ENCODE measurements at regions not wholly inside any gene's neighbourhood (a gene's known extent, or its start where the extent isn't known, plus 50 kb on each side); places are given as distances from the start of the nearest gene placed in this dataset.
"Not testable (repeated sequence)": the region's sequence is repeated elsewhere in the genome, so short reads cannot be mapped to it uniquely, and the experiment has no call there.

DNA sequence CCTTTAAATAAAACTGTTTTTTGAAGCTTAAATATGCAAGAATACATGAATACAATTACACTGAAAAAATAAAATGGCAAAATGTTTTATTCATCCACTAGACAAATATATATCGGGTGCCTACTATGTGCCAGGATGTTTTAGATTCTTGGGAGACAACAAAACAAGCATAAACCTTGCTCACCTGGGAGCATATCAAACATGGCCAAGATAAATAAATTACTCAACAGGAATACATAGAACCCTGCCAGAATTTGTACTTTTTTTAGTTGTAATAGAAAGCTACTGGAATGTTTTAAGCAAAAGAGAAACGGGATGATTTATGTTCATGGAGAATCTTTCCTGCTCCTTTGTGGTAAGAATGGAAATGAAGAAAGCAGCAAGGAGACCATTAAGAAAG lies 2358.5 kb upstream of the PCDH20 start:
- TF ChIP-seq, protein P1, sequence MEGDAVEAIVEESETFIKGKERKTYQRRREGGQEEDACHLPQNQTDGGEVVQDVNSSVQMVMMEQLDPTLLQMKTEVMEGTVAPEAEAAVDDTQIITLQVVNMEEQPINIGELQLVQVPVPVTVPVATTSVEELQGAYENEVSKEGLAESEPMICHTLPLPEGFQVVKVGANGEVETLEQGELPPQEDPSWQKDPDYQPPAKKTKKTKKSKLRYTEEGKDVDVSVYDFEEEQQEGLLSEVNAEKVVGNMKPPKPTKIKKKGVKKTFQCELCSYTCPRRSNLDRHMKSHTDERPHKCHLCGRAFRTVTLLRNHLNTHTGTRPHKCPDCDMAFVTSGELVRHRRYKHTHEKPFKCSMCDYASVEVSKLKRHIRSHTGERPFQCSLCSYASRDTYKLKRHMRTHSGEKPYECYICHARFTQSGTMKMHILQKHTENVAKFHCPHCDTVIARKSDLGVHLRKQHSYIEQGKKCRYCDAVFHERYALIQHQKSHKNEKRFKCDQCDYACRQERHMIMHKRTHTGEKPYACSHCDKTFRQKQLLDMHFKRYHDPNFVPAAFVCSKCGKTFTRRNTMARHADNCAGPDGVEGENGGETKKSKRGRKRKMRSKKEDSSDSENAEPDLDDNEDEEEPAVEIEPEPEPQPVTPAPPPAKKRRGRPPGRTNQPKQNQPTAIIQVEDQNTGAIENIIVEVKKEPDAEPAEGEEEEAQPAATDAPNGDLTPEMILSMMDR (conservative IDR thresholded peaks at IDR 0.05; ENCODE audit: low read depth, low read length) = no peak
- no peak for DNase-seq (ENCODE audit: low read depth)
- H3K4me3 ChIP-seq (ENCODE audit: low read depth, low read length) = no peak overlapping the region

DNA sequence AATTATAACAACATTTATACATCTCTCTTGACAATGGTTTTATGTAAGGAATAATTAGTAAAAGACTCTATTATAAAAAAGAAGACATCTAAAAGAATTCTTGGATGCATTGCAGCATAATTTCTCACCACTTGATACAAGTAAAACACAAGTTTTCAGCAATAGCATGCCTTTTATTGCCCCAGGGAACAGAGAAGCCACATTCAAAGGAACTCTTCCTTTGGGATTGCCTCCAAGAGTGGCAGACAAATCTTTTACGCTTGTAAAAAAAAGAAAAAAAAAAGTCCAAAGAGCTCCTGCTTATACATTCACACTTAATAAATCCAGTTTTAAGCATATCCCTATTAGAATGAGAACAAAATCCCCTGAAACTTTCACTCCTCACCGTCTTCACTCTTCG lies 2357.8 kb upstream of the PCDH20 start:
- DNase-seq (ENCODE audit: low read depth) = no peak
- TF ChIP-seq, protein P1 (conservative IDR thresholded peaks at IDR 0.05; ENCODE audit: low read depth, low read length) = no peak

DNA sequence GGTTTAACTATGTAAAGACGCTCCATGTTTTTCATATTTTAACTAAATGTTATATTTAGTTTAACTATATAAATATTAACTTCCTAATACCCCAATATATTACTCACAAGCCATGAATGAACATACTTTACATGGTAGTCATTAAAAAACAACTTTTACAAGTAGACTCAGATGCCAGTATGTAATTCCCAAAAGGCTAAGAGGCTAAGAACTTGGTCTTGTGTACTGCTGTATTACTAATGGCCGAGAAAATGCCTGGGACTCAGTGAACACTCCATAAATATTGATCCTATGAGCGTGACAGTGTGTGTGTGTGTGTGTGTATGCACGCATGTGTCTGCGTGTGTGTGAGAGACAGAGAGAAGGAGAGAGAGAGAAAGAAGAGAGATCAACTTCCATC lies 2342.0 kb upstream of the PCDH20 start:
- H3K4me3 ChIP-seq (ENCODE audit: low read depth, low read length); DNase-seq (ENCODE audit: low read depth): not testable (repeated sequence)

More for the DNA sequence above, 2357.8 kb upstream of the PCDH20 start:
- no peak overlapping the region for H3K4me3 ChIP-seq (ENCODE audit: low read depth, low read length)

DNA sequence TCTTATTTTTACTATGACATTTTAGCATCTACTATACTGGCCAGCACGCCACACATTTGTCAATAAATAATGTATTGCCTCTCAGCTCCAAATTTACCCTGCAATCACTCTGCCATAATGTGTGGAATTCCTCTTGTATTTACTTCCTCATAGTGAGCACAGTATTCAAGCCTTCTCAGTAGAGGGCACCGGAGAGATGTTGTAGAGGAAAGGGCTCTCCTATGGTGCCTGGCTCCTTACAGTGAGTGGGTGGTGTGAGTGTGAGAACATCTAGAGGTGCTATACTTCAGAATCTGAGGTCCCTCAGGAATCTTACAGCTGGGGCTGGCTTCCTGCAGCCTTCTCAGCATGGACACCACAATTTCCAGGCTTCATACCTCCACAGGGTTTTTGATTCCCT lies 2334.2 kb upstream of the PCDH20 start:
- H3K4me3 ChIP-seq (ENCODE audit: low read depth, low read length); DNase-seq (ENCODE audit: low read depth): not testable (repeated sequence)

DNA sequence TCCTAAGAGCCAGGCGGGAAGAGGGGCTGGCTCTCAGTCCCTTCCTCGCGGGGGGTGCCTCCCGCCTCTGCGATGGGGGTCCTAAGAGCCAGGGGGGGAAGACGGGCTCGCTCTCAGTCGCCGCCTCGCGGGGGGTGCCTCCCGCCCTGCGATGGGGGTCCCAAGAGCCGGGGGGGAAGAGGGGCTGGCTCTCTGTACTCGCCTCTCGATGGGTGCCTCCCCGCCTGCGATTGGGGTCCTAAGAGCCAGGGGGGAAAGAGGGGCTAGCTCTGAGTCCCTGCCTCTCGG lies 2326.1 kb upstream of the PCDH20 start:
- DNase-seq (ENCODE audit: low read depth); H3K4me3 ChIP-seq (ENCODE audit: low read depth, low read length): not testable (repeated sequence)

DNA sequence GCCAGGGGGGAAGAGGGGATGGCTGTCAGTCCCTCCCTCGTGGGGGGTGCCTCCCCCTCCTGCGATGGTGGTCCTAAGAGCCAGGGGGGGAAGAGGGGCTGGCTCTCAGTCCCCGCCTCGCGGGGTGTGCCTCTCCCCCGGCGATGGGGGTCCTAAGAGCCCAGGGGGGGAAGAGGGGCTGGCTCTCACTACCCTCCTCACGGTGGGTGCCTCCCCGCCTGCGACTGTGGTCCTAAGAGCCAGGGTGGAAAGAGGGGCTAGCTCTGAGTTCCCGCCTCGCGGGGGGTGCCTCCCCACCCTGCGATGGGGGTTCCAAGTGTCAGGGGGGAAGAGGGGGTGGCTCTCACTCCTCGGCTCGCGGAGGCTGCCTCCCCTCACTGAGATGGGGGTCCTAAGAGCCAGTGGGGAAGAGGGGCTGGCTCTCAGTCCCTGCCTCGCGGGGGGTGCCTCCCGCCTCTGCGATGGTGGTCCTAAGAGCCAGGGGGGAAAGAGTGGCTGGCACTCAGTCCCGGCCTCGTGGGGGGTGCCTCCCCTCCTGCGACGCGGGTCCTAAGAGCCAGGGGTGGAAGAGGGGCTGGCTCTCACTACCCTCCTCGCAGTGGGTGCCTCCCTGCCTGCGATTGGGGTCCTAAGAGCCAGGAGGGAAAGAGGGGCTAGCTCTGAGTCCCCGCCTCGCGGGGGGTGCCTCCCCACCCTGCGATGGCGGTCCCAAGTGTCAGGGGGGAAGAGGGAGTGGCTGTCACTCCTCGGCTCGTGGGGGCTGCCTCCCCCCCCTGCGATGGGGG lies 2325.6 kb upstream of the PCDH20 start:
- no peak overlapping the region for H3K4me3 ChIP-seq (ENCODE audit: low read depth, low read length)
- TF ChIP-seq, protein P1 (conservative IDR thresholded peaks at IDR 0.05; ENCODE audit: low read depth, low read length) = no peak
- DNase-seq (ENCODE audit: low read depth) = no peak

DNA sequence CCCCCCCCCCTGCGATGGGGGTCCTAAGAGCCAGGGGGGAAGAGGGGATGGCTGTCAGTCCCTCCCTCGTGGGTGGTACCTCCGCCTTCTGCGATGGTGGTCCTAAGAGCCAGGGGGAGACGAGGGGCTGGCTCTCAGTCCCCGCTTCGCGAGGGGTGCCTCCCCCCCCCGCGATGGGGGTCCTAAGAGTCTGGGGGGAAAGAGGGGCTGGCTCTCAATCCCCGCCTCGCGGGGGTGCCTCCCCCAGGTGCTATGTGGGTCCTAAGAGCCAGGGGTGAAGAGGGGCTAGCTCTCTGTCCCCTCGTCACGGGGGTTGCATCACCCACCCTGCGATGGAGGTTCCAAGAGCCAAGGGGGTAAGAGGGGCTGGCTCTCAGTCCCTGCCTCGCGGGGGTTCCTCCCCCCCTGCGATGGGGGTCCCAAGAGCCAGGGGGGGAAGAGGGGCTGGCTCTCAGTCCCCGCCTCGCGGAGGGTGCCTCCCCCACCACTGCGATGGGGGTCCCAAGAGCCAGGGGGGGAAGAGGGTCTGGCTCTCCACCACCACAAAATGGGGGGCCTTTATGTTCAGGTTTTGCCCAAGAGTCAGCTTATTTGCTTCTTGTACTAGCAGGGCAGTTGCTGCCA lies 2323.6 kb upstream of the PCDH20 start:
- DNase-seq (ENCODE audit: low read depth); H3K4me3 ChIP-seq (ENCODE audit: low read depth, low read length): not testable (repeated sequence)

DNA sequence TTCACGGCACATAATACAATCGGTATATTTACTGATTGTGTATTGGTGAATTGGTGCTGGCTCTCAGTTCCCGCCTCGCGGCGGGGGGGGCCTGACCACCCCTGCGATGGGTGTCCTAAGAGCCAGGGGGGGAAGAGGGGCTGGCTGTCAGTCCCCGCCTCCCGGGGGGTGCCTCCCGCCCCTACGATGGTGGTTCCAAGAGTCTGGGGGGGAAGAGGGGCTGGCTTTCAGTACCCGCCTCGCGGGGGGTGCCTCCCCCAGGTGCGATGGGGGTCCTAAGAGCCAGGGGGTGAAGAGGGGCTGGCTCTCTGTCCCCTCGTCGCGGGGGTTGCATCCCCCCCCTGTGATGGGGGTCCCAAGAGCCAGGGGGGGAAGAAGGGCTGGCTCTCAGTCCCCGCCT lies 2321.8 kb upstream of the PCDH20 start:
- TF ChIP-seq, protein P1 (conservative IDR thresholded peaks at IDR 0.05; ENCODE audit: low read depth, low read length) = no peak
- no peak overlapping the region for H3K4me3 ChIP-seq (ENCODE audit: low read depth, low read length)
- no peak for DNase-seq (ENCODE audit: low read depth)

DNA sequence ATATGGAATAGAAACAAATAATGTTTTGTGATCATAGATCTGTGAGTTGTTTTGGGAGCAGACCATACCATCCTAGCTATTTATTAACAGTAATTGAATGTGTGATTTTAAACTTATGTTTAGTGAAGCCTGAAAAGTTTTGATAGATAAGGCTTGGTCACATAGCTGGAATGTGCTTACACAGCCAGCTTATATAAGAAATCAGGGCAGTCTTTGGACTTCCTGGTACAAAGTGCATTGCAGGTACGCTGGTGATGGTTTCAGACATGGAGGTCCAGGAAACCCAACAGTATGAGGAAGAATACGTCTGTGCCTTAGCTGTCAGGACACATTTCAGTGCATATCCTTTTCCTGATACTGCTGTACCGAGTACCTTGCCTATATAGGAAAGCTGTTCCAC lies 2316.2 kb upstream of the PCDH20 start:
- peak; percentile 66 for DNase-seq (ENCODE audit: low read depth)
- TF ChIP-seq, protein P1 (conservative IDR thresholded peaks at IDR 0.05; ENCODE audit: low read depth, low read length) = no peak
- no peak overlapping the region for H3K4me3 ChIP-seq (ENCODE audit: low read depth, low read length)

DNA sequence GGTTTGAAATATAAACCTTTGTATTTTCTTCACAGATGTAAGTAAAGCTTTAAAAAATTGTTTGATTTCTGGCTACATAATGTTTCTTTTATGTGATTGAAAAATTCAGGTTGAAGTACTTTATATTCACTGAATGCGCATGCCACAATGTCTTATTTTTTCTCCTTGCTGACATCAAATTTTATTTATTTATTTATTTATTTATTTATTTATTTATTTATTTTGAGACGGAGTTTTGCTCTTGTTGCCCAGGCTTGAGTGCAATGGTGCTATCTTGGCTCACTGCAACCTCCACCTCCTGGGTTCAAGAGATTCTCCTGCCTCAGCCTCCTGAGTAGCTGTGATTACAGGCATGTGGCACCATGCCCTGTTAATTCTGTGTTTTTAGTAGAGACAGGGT lies 2296.5 kb upstream of the PCDH20 start:
- H3K4me3 ChIP-seq (ENCODE audit: low read depth, low read length); DNase-seq (ENCODE audit: low read depth): not testable (repeated sequence)
